K562 (cell line): ENCODE measurements at regions not wholly inside any gene's neighbourhood (a gene's known extent, or its start where the extent isn't known, plus 50 kb on each side); places are given as distances from the start of the nearest gene placed in this dataset.
A peak's percentile ranks its signal among the peaks of the same experiment; 100 is the strongest.

Experiments
- BCLAF1 ChIP-seq, 2 experiments: fragments of 450-650 bp in 1 of 2; IDR thresholded peaks; 2 replicates each; pipeline ENCODE4 v1.6.1; 2011 to 2017; ENCODE audit warnings: low read depth in 2 of 2, antibody characterized with exemption in 1 of 2, borderline replicate concordance in 1 of 2, low read length in 1 of 2, mild to moderate bottlenecking in 1 of 2, mixed read lengths in 1 of 2; ENCODE audit not compliant: control insufficient read depth in 1 of 2
- DPF2 ChIP-seq: fragments of 450-650 bp; IDR thresholded peaks from 2 replicates; pipeline ENCODE4 v1.6.1; 2016
- HNRNPH1 ChIP-seq: fragments of 200-400 bp; formaldehyde crosslinking; optimal IDR thresholded peaks from 2 replicates; pipeline ENCODE3; 2017; ENCODE audit warnings: low read depth, mild to moderate bottlenecking, low read length, moderate library complexity
- NFATC3 ChIP-seq: fragments of 450-650 bp; IDR thresholded peaks from 2 replicates; pipeline ENCODE4 v1.6.1; 2017; ENCODE audit warnings: mild to moderate bottlenecking
- NKRF ChIP-seq: fragments of 450-650 bp; IDR thresholded peaks from 2 replicates; pipeline ENCODE4 v1.6.1; 2016; ENCODE audit warnings: borderline replicate concordance
- RCOR1 ChIP-seq, 2 experiments: IDR thresholded peaks; 2 replicates each; pipeline ENCODE4 v1.6.1; 2012; ENCODE audit warnings: low read depth in 2 of 2, low read length in 2 of 2, borderline replicate concordance in 1 of 2, improper control_type of control experiment in 1 of 2
- SOX6 ChIP-seq: fragments of 450-650 bp; IDR thresholded peaks from 2 replicates; pipeline ENCODE4 v1.6.1; 2014; ENCODE audit warnings: mild to moderate bottlenecking
- U2AF1 ChIP-seq: fragments of 200-400 bp; formaldehyde crosslinking; optimal IDR thresholded peaks from 2 replicates; pipeline ENCODE3; 2017; ENCODE audit warnings: mild to moderate bottlenecking, low read depth, low read length, moderate library complexity
- ZFP36 ChIP-seq: fragments of 150-350 bp; IDR thresholded peaks from 2 replicates; pipeline ENCODE4 v1.6.1; 2018; ENCODE audit warnings: low read length, low read depth; ENCODE audit not compliant: partially characterized antibody
- ZNF239 ChIP-seq: fragments of 250-450 bp; sonication (Bioruptor Pico); IDR thresholded peaks from 2 replicates; pipeline ENCODE4 v1.4.0; 2020; ENCODE audit warnings: mild to moderate bottlenecking
- ZNF639 ChIP-seq, 2 experiments: fragments of 200-800 bp in 1 of 2; sonication (Bioruptor generic) in 1 of 2; sonication (generic) in 1 of 2; formaldehyde crosslinking in 1 of 2; IDR thresholded peaks in 1 of 2; conservative IDR thresholded peaks in 1 of 2; 2 replicates each; pipeline versions ENCODE4 v1.5.0 to v1.6.1; 2016 to 2020; ENCODE audit warnings: missing compliant biosample characterization in 1 of 2, missing genetic modification characterization in 1 of 2, missing genetic modification reagents in 1 of 2

- TF ChIP-seq NKRF (peak; percentile 60; the same call in 1 of the 2 replicates), HNRNPH1 (no peak), NFATC3 (peak; percentile 21; the same call in 1 of the 2 replicates), SOX6 (peak; percentile 94), U2AF1 (no peak), BCLAF1 (IDR thresholded peaks at IDR 0.05; ENCODE audit: borderline replicate concordance in 1 of 2, control insufficient read depth in 1 of 2, low read depth in 2 of 2, low read length in 1 of 2) (peak in 1 of 2 experiments; percentile 87; a peak in 1 of 4 replicates), ZNF239 (CRISPR knock-in tag) (0 out of 2 replicates have a peak, but pooled peaks have one; percentile 39), RCOR1 (IDR thresholded peaks at IDR 0.05; ENCODE audit: borderline replicate concordance in 1 of 2, low read depth in 2 of 2, low read length in 2 of 2) (peak in 1 of 2 experiments; percentile 80; a peak in 1 of 4 replicates), DPF2 (peak; percentile 95), ZNF639 (CRISPR knock-in tag; conservative IDR thresholded peaks at IDR 0.05 in 1 of 2, IDR thresholded peaks at IDR 0.05 in 1 of 2) (peak in 1 of 2 experiments; percentile 72; a peak in 2 of 4 replicates), ZFP36 (no peak)
Measured at GRCh38 chr6:27834879-27835549, 77.2 kb downstream of the OR2B2 start (continued).
